Activated gamma-delta T cell treated with anti-CD3 and anti-CD28 coated beads, Interleukin-2, amount 50 U/mL, for 16 hours (primary cell): ENCODE measurements at regions not wholly inside any gene's neighbourhood (a gene's known extent, or its start where the extent isn't known, plus 50 kb on each side); places are given as distances from the start of the nearest gene placed in this dataset.

Experiments
- DNase-seq: peaks from one replicate; pipeline ENCODE4 v3.0.0-alpha.2; 2020; ENCODE audit warnings: low read depth

- no peak for DNase-seq
Measured at GRCh38 chr5:167643631-167644280, 647.7 kb upstream of the WWC1 start.

DNA sequence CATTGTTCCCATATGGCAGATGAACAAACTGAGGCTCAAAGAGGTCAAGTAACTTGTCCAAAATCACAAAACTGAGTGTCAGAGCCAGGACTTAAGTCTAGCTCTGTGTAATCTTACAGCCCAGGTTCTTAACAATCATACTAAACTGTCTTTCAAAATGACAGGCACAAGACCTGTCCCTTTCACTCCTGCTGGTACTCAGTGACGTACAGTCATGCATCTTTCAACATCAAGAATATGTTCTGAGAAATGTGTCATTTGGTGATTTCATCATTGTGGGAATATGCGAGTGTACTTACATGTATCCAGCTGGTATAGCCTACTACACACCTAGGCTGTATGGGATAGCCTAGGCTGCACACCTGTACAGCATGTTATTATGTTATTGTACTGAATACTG, 646.8 kb upstream of the WWC1 start:
- DNase-seq, result no peak

- DNase-seq, result no peak
Measured at GRCh38 chr5:167649471-167649870, 642.0 kb upstream of the WWC1 start.

DNA sequence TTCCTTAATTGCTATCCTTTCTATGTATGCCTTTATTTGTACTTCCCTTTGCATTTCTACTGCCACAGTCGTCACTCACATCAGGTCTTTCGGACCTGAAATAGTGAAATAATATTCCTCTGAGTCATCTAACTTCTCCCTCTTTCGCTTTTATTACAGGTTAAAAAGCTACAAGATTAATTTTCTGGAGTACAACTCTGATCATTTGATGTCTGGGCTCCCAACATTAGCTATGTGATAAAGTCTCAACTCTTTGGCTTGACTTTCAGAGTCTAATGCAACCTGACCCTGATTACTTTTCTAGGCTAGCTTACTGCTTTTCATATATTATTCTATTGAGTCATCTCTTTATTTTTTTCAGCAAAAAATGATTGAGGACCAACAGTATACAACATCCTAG, 638.8 kb upstream of the WWC1 start:
- no peak for DNase-seq

DNA sequence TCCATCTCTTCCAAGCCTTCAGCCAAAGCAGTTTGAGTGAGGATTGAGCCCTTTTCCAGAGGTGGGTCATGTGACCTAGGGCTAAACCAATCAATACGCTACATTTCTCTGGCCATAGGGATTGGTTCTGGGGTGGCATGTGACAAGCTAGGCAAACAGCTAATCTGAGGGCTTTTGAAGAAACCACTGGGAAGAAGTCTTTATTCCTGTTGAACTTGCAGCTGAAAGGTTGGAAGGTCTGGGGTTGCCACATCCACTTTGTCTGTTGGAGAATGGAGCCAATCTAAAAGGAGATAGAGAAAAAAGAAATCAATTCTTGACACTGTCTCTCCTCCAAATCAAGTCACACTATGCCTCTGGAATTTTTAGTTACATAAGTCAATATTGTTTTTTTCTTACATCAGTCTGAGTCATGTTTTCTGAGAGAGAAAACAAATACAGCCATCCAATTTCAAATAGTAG, 637.8 kb upstream of the WWC1 start:
- no peak for DNase-seq

GRCh38 chr5:167657016-167657415, 634.4 kb upstream of the WWC1 start:
- DNase-seq, result no peak

DNA sequence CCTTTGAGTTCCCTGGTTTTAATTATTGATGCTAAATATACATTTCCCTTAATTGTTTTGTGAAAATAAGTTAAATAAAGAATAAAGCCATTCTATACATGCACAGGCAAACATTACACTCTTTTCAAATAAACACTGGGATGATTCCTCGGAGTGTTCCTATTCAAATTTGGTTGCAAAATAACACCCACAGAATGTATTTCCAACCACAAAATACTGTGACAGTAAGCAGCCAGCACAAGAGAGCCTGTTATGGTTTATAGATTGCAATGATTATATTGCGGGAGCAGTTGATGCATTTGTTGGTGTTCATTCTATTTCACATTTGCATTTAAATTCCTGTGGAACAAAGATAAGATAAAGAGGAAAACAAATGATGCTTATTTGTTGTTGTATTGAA, 632.6 kb upstream of the WWC1 start:
- no peak for DNase-seq

GRCh38 chr5:167661605-167662004, 629.8 kb upstream of the WWC1 start:
- DNase-seq, result no peak

DNA sequence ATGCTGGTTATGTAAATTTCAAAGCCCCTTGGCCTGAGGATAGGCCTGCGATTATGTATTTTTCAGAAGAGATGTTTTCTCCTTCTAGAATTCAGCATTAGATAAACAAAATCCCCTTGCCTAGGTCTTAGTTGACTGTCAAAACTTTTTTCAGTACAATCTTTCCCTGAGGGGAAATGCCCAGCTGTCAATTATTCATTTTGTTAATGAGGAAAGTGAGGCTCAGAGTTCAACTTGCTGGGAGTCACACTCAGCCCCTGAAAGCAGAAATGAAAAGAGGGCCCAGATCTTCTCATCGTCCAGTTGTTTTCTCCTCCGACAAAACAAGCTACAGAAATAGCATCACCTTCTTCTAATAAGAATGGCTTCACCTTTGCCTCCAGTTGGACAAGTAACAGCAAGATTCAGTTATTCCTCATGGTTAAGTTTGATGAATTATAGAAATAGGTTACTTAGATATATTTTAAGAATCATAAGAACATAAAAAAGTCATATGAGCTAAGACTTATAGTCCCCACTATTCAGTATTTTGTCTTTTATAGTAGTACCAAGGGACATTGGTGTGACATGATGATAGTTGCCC, 627.1 kb upstream of the WWC1 start:
- no peak for DNase-seq

DNA sequence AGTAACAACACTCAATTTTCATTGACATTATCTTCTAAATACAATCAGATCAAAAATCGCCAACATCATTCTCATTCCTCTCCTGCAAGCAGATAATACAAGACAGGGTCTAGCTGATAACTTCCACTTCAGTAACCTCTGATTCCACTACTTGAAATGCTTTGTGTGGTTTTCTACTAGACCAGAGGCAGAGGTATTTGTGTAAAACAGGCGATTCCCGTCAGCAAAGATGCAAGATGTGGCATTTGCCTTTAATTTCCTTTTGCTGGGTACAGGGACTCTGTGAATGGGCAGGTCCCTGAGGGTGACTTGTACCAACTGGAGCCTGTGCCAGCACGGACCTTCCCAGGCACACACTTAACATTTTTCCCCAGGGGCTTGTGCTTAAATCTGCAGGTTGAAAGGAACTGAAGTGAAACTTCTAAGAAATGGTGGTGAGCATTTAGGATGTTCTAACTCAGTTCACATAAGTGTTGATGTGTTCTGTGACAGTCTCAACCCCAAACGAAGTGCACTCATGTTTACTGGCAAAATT, 625.5 kb upstream of the WWC1 start:
- no peak for DNase-seq

GRCh38 chr5:167671176-167671575, 620.3 kb upstream of the WWC1 start:
- DNase-seq, result no peak

- DNase-seq, result no peak
Measured at GRCh38 chr5:167673942-167674341, 617.5 kb upstream of the WWC1 start.

DNA sequence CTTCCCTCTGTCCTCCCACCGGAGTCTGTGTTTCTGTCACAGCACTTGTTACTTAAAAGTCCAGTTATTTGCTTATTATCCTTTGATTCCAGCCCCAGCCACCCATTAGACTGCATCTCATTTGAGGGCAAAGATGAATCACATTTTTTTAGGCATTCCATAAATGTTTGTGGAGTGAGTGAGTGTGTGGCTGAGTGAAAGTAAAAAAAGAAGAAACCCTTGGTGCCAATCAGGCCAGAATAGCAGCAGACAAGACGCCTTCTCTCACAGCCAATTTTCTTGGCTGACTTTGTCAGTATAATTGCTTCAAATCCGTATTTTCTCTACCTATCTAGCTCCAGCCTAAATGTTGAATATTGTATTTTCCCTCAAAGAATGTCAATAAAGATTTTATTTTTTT, 613.0 kb upstream of the WWC1 start:
- DNase-seq, result no peak

- no peak for DNase-seq
Measured at GRCh38 chr5:167684251-167684650, 607.2 kb upstream of the WWC1 start.

GRCh38 chr5:167688341-167689130, 602.9 kb upstream of the WWC1 start:
- DNase-seq, result no peak

- no peak for DNase-seq
Measured at GRCh38 chr5:167694325-167695147, 596.9 kb upstream of the WWC1 start.

DNA sequence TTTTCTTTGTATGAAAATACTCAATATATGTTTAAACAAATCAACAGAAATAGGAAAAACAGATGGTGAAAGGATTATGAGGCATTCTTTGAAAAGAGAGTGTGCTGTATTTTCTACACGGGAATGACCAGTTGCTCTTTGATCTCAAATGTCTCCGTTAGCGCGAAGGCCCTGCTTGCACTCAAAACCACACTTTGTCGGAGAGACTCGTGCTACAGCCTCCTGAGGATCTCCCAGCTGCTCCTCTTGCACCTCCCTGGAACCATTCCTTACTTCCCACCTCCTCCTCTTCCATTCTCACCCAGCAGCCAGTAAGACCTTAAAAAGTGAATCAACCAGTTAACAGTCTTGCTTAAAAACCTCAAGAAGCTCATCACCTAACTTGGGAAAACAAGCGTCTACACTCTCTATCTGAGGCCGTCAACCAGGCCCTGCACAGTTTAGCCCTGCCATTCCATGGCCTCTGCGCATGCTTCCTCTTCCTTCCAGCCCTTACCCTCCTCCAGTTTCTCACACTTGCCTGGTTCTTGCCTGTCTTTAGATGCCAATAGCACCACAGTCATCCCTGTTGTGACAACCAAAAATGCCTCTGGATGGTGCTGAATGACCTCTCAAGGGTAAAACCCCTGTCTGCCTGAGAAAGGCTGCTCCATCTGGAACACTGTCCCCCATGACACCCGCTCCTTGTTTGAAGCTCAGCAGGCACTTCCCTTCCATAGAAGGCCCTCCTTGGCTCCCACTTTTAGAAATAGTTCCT, 594.7 kb upstream of the WWC1 start:
- DNase-seq, result no peak

DNA sequence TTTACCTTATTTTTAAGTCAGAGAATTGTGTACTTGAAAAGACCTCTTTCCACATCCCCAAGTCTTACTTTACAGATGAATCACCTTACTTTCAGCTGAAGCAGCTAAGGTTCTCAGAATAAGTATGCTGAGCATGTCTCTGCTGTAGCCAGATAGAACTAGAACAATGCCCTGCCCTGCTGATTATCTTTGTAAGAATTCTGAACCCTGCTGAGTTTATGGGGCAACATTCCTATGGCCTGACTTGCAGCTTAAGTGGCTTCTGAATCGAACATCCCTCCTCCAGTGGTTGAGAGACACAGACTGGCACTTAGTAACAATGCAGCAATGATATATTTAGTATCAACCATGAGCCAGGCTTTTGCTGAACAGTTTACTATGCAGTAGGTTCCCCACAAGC, 592.0 kb upstream of the WWC1 start:
- no peak for DNase-seq

GRCh38 chr5:167701051-167701450, 590.4 kb upstream of the WWC1 start:
- no peak for DNase-seq

GRCh38 chr5:167702014-167702413, 589.4 kb upstream of the WWC1 start:
- no peak for DNase-seq

DNA sequence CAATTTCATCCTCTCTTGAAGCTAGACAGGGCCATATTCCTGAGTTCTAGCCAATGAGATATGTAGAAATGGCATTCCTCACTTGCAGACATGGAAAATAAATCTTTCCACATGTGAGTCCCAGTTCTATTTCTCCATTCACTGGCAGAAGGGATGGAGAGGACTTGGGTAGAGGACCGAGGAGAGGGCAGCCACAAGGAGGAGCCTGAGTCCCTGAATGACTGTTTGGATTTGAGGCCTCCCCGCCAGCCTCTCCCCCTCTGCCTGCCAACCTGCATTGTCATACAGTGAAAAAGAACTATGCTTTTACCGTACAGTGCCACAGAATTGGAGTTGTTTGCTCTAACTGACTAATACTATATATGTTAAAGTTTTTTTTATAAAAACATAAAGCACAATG, 583.0 kb upstream of the WWC1 start:
- DNase-seq, result no peak

DNA sequence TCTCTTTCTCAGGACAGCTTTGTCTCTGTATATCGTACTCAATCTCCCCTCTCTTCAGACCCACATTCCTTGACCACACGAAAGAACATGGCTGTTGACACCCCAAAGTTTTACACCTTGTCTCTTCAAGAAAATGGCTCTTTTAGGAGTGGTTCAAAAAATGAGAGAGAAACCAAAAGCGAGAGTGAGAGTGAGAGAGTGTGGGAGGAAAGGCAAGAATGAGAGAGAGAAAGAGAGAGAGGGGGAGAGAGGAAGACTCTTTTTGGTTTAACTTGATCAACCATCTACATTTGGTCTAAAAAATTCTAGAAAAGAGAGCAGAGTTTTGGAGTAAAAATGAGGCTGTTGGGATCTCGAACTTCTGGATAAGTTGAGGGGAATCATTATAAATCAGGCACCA, 581.8 kb upstream of the WWC1 start:
- DNase-seq, result no peak
